ENCODE measurements at regions not wholly inside any gene's neighbourhood (a gene's known extent, or its start where the extent isn't known, plus 50 kb on each side); places are given as distances from the start of the nearest gene placed in this dataset.

DNA sequence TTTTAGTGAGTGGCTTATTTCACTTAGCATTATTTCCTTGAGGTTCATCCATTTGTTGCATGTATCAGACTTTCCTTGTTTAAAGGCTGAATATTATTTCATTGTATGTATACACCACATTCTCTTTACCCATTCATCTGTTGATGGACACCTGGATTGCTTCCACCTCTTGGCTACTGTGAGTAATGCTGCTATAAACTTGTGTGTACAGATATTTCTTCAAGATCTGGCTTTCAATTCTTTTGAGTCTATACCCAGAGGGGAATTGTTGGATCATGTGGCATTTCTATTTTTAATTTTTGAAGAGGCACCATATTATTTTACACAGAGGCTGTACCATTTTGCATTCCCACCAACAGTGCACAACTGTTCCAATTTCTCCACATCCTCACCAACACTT is 313.5 kb downstream of the RPLP1 start:
- TF ChIP-seq HMGXB4 (CRISPR knock-in tag; IDR thresholded peaks at IDR 0.05; ENCODE audit: borderline replicate concordance) (no peak), HDAC2 (IDR thresholded peaks at IDR 0.05) (no peak), POLR2AphosphoS2 (conservative IDR thresholded peaks at IDR 0.05; ENCODE audit: low read length) (no peak), MAX (IDR thresholded peaks at IDR 0.05) (no peak), POLR2A (IDR thresholded peaks at IDR 0.05; ENCODE audit: low read length) (no peak), MAZ (IDR thresholded peaks at IDR 0.05; ENCODE audit: borderline replicate concordance, low read depth, low read length) (no peak), CTCF (IDR thresholded peaks at IDR 0.05) (no peak), PBX3 (IDR thresholded peaks at IDR 0.05) (no peak)
- TF ChIP-seq, protein P1, sequence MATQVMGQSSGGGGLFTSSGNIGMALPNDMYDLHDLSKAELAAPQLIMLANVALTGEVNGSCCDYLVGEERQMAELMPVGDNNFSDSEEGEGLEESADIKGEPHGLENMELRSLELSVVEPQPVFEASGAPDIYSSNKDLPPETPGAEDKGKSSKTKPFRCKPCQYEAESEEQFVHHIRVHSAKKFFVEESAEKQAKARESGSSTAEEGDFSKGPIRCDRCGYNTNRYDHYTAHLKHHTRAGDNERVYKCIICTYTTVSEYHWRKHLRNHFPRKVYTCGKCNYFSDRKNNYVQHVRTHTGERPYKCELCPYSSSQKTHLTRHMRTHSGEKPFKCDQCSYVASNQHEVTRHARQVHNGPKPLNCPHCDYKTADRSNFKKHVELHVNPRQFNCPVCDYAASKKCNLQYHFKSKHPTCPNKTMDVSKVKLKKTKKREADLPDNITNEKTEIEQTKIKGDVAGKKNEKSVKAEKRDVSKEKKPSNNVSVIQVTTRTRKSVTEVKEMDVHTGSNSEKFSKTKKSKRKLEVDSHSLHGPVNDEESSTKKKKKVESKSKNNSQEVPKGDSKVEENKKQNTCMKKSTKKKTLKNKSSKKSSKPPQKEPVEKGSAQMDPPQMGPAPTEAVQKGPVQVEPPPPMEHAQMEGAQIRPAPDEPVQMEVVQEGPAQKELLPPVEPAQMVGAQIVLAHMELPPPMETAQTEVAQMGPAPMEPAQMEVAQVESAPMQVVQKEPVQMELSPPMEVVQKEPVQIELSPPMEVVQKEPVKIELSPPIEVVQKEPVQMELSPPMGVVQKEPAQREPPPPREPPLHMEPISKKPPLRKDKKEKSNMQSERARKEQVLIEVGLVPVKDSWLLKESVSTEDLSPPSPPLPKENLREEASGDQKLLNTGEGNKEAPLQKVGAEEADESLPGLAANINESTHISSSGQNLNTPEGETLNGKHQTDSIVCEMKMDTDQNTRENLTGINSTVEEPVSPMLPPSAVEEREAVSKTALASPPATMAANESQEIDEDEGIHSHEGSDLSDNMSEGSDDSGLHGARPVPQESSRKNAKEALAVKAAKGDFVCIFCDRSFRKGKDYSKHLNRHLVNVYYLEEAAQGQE (IDR thresholded peaks at IDR 0.05) = no peak
